D341Med (cell line): ENCODE measurements at regions not wholly inside any gene's neighbourhood (a gene's known extent, or its start where the extent isn't known, plus 50 kb on each side); places are given as distances from the start of the nearest gene placed in this dataset.

Experiments used
- DNase-seq: peaks from one replicate; pipeline ENCODE4 v3.0.0; 2012; ENCODE audit warnings: low spot score

GRCh38 chr7:156448918-156449317, 191.7 kb upstream of the RNF32 start:
- no peak for DNase-seq

- no peak for DNase-seq
These were observed 193.6 kb upstream of the RNF32 start for GRCh38 chr7:156446990-156447389.

GRCh38 chr7:156445997-156446761, 194.4 kb upstream of the RNF32 start:
- DNase-seq, result no peak

GRCh38 chr7:156442516-156442915, 198.1 kb upstream of the RNF32 start:
- no peak for DNase-seq

- no peak for DNase-seq
These were observed 200.1 kb upstream of the RNF32 start for GRCh38 chr7:156440456-156440855.

- DNase-seq, result no peak
These were observed 202.6 kb upstream of the RNF32 start for GRCh38 chr7:156438011-156438410.

- no peak for DNase-seq
These were observed 203.5 kb upstream of the RNF32 start for GRCh38 chr7:156437021-156437614.

GRCh38 chr7:156435486-156436231, 204.9 kb upstream of the RNF32 start:
- no peak for DNase-seq

GRCh38 chr7:156434706-156435105, 205.9 kb upstream of the RNF32 start:
- no peak for DNase-seq

- no peak for DNase-seq
These were observed 208.6 kb upstream of the RNF32 start for GRCh38 chr7:156432018-156432417.

GRCh38 chr7:156430109-156430508, 210.5 kb upstream of the RNF32 start:
- DNase-seq, result no peak

GRCh38 chr7:156429514-156429913, 211.1 kb upstream of the RNF32 start:
- no peak for DNase-seq

- DNase-seq, result no peak
These were observed 216.7 kb upstream of the RNF32 start for GRCh38 chr7:156423876-156424275.

- DNase-seq, result no peak
These were observed 220.1 kb upstream of the RNF32 start for GRCh38 chr7:156420496-156420895.

- DNase-seq, result no peak
These were observed 220.8 kb upstream of the RNF32 start for GRCh38 chr7:156419782-156420181.

- DNase-seq, result no peak
These were observed 238.3 kb upstream of the RNF32 start for GRCh38 chr7:156402255-156402654.

GRCh38 chr7:156401617-156402016, 239.0 kb upstream of the RNF32 start:
- DNase-seq, result no peak

GRCh38 chr7:156400046-156400445, 240.5 kb upstream of the RNF32 start:
- DNase-seq, result no peak

- DNase-seq, result no peak
These were observed 243.3 kb upstream of the RNF32 start for GRCh38 chr7:156397249-156397648.

- DNase-seq, result no peak
These were observed 251.4 kb upstream of the RNF32 start for GRCh38 chr7:156389116-156389692.

GRCh38 chr7:156386097-156386496, 254.5 kb upstream of the RNF32 start:
- no peak for DNase-seq

GRCh38 chr7:156384706-156385105, 255.9 kb upstream of the RNF32 start:
- no peak for DNase-seq

GRCh38 chr7:156383526-156383925, 257.0 kb upstream of the RNF32 start:
- no peak for DNase-seq
